Caco-2 (cell line): ENCODE measurements at regions not wholly inside any gene's neighbourhood (a gene's known extent, or its start where the extent isn't known, plus 50 kb on each side); places are given as distances from the start of the nearest gene placed in this dataset.

ENCODE experiments used
- BruUV-seq: library from RNA; stranded (reverse); fragments of 400-500 nt; replicated peaks from 2 replicates; lab custom pipeline; 2021; lab: Mats Ljungman, UMichigan
- CTCF ChIA-PET: fragments of 300-600 bp; sonication (Branson Sonifier 250); formaldehyde crosslinking; loops from one replicate; lab custom pipeline; 2022; ENCODE audit warnings: antibody characterized with exemption; lab: Charles Lee
- POLR2A ChIA-PET: fragments of 300-600 bp; sonication (Branson Sonifier 250); formaldehyde crosslinking; loops from one replicate; lab custom pipeline; 2022; ENCODE audit warnings: antibody characterized with exemption; lab: Charles Lee
- DNase-seq, 2 experiments: peaks; one replicate each; pipeline versions ENCODE4 v3.0.0 to v3.0.0-alpha.2; 2020 to 2022
- H3K27me3 ChIP-seq: replicated peaks from 2 replicates; pipeline ENCODE4 v1.6.0; 2011; ENCODE audit warnings: low read length; ENCODE audit not compliant: control insufficient read depth, insufficient read depth
- H3K36me3 ChIP-seq: 2 replicates; pipeline ENCODE4 v1.5.1; 2011; ENCODE audit warnings: low read length; ENCODE audit not compliant: control insufficient read depth, insufficient read depth
- H3K4me1 ChIP-seq: fragments of 250-450 bp; sonication (Bioruptor Pico); 2 replicates; pipeline ENCODE4 v1.5.1; 2020; ENCODE audit warnings: mild to moderate bottlenecking
- H3K4me3 ChIP-seq: 2 replicates; pipeline ENCODE4 v1.5.1; 2011; ENCODE audit warnings: low read depth, mild to moderate bottlenecking, control low read depth, low read length
- H3K9me3 ChIP-seq: fragments of 250-450 bp; sonication (Bioruptor Pico); 2 replicates; pipeline ENCODE4 v1.5.1; 2020; ENCODE audit warnings: mild to moderate bottlenecking, moderate library complexity
- H3K27ac Mint-ChIP-seq: one replicate; pipeline ENCODE4 v1.8.0; 2022; ENCODE audit warnings: mixed read lengths; ENCODE audit not compliant: unreplicated experiment
- H3K27me3 Mint-ChIP-seq: one replicate; pipeline ENCODE4 v1.8.0; 2022; ENCODE audit warnings: mixed read lengths; ENCODE audit not compliant: insufficient read depth, unreplicated experiment
- H3K36me3 Mint-ChIP-seq: one replicate; pipeline ENCODE4 v1.8.0; 2022; ENCODE audit warnings: mild to moderate bottlenecking, mixed read lengths; ENCODE audit not compliant: insufficient read depth, unreplicated experiment
- H3K4me1 Mint-ChIP-seq: one replicate; pipeline ENCODE4 v1.8.0; 2022; ENCODE audit warnings: low read depth, mixed read lengths; ENCODE audit not compliant: unreplicated experiment
- H3K4me3 Mint-ChIP-seq: one replicate; pipeline ENCODE4 v1.8.0; 2022; ENCODE audit warnings: mild to moderate bottlenecking, moderate library complexity, mixed read lengths; ENCODE audit not compliant: unreplicated experiment
- H3K9me3 Mint-ChIP-seq: one replicate; pipeline ENCODE4 v1.8.0; 2022; ENCODE audit warnings: mixed read lengths; ENCODE audit not compliant: unreplicated experiment
- intact Hi-C: fragments of 100-400 bp; cut with micrococcal nuclease; formaldehyde crosslinking; loops from one replicate; pipeline ENCODE4 v1.10.0; 2022; ENCODE audit not compliant: unreplicated experiment
- TF ChIP-seq, protein P1 (sequence below), 2 experiments: fragments of 200-600 bp in 1 of 2; IDR thresholded peaks; 1 replicate in 1 of 2; 2 replicates in 1 of 2; pipeline versions ENCODE4 v1.5.1 to v1.8.0; 2011 to 2022; ENCODE audit warnings: antibody characterized with exemption in 1 of 2, control low read depth in 1 of 2, inconsistent platforms in 1 of 2, low read depth in 1 of 2, low read length in 1 of 2, mild to moderate bottlenecking in 1 of 2, moderate library complexity in 1 of 2; ENCODE audit not compliant: insufficient read depth in 1 of 2, severe bottlenecking in 1 of 2, unreplicated experiment in 1 of 2

DNA sequence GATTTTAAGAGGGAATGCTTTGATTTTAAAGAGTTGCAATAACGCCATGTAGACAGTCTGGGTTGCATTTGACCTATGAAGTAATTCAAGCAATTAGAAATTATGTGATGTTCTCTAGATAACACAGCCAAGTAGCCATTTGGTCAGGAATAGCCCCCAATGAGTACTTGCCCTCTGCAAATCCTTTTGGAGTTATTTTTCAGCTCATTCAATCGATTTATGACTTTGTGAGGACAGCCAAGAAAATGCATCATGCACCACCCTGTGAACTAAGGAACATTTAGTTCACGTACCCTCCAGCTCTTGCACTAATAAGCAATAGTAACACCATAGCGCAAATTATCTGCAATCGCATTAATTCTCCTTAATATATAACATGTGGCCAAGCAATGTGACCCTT lies 552.6 kb upstream of the INTU start:
- TF ChIP-seq, protein P1, sequence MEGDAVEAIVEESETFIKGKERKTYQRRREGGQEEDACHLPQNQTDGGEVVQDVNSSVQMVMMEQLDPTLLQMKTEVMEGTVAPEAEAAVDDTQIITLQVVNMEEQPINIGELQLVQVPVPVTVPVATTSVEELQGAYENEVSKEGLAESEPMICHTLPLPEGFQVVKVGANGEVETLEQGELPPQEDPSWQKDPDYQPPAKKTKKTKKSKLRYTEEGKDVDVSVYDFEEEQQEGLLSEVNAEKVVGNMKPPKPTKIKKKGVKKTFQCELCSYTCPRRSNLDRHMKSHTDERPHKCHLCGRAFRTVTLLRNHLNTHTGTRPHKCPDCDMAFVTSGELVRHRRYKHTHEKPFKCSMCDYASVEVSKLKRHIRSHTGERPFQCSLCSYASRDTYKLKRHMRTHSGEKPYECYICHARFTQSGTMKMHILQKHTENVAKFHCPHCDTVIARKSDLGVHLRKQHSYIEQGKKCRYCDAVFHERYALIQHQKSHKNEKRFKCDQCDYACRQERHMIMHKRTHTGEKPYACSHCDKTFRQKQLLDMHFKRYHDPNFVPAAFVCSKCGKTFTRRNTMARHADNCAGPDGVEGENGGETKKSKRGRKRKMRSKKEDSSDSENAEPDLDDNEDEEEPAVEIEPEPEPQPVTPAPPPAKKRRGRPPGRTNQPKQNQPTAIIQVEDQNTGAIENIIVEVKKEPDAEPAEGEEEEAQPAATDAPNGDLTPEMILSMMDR (IDR thresholded peaks at IDR 0.05; ENCODE audit: insufficient read depth in 1 of 2, low read depth in 1 of 2, low read length in 1 of 2, severe bottlenecking in 1 of 2, unreplicated experiment in 1 of 2) = no peak
- H3K4me3 ChIP-seq = no peak overlapping the region
- intact Hi-C loops = no loop called here

DNA sequence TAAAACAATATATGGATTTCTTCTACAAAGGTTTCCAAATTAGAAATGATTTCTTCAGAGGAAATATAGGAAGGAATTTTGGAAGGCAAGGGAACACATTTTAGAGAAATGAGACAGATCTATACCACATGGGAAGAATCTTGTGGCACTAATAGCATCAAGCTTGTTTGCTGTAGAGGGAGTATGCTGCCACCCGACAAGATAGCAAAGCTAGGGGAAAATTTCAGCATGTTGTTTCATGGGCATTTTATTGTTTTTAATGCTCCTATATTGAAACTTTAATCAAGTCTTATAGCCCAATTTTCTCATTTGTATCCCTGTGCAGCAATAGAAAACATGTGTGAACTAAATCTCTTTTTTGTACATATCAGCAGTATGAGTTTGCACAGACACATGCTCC lies 551.7 kb upstream of the INTU start:
- no peak for DNase-seq
- Histone ChIP-seq H3K4me1 (no peaks in the 10 kb centered on the region), H3K27me3 (no peaks in the 10 kb centered on the region), H3K9me3 (no peaks in the 10 kb centered on the region), H3K36me3 (no peaks in the 10 kb centered on the region), H3K4me3 (no peak overlapping the region)
- TF ChIP-seq, protein P1 (IDR thresholded peaks at IDR 0.05; ENCODE audit: insufficient read depth in 1 of 2, low read depth in 1 of 2, low read length in 1 of 2, severe bottlenecking in 1 of 2, unreplicated experiment in 1 of 2) = no peak
- H3K4me1 Mint-ChIP-seq = no peaks in the 10 kb centered on the region
- POLR2A ChIA-PET = no interaction called here
- H3K4me3 Mint-ChIP-seq = no peak overlapping the region
- intact Hi-C loops = no loop called here
- H3K27ac Mint-ChIP-seq = no peak overlapping the region
- H3K36me3 Mint-ChIP-seq = no peaks in the 10 kb centered on the region
- H3K9me3 Mint-ChIP-seq = peaks cover 6% of the 10 kb centered on the region
- no TSS peak for BruUV-seq
- CTCF ChIA-PET = no interaction called here
- no peaks in the 10 kb centered on the region for H3K27me3 Mint-ChIP-seq

More for the DNA sequence above, 552.6 kb upstream of the INTU start:
- Mint-ChIP-seq H3K4me1 (no peaks in the 10 kb centered on the region), H3K9me3 (no peaks in the 10 kb centered on the region), H3K27ac (no peak overlapping the region), H3K36me3 (no peaks in the 10 kb centered on the region), H3K4me3 (no peak overlapping the region), H3K27me3 (no peaks in the 10 kb centered on the region)
- ChIA-PET CTCF (no interaction called here), POLR2A (no interaction called here)
- no peaks in the 10 kb centered on the region for H3K9me3 ChIP-seq
- H3K27me3 ChIP-seq = no peaks in the 10 kb centered on the region
- no peaks in the 10 kb centered on the region for H3K36me3 ChIP-seq
- DNase-seq = no peak
- H3K4me1 ChIP-seq = no peaks in the 10 kb centered on the region
- no TSS peak for BruUV-seq

DNA sequence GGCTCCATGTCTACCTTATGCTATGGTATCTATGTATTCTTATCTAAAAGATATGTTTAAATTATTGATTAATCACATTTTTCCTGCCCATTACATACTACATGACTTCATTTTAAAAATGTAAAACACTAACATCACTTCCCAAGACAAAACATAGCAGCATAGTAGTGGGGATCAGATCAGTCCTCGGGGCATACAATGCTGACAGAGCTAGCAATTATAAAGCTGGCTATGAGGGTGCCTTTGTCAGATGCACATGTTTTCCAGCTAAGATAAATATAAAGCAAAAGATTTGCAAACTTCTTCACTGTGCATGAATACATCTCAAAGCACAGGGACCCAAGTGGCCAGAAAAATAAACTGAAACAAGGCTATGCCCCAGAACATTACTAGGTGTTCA lies 549.8 kb upstream of the INTU start:
- intact Hi-C loops = no loop called here
- Histone ChIP-seq H3K9me3 (no peaks in the 10 kb centered on the region), H3K4me1 (no peaks in the 10 kb centered on the region), H3K27me3 (no peaks in the 10 kb centered on the region), H3K36me3 (no peaks in the 10 kb centered on the region), H3K4me3 (no peak overlapping the region)
- no peak overlapping the region for H3K27ac Mint-ChIP-seq
- no TSS peak for BruUV-seq
- no peaks in the 10 kb centered on the region for H3K27me3 Mint-ChIP-seq
- ChIA-PET CTCF (no interaction called here), POLR2A (no interaction called here)
- H3K4me3 Mint-ChIP-seq = no peak overlapping the region
- peaks cover 9% of the 10 kb centered on the region for H3K9me3 Mint-ChIP-seq
- DNase-seq = no peak
- TF ChIP-seq, protein P1 (IDR thresholded peaks at IDR 0.05; ENCODE audit: insufficient read depth in 1 of 2, low read depth in 1 of 2, low read length in 1 of 2, severe bottlenecking in 1 of 2, unreplicated experiment in 1 of 2) = no peak
- H3K4me1 Mint-ChIP-seq = no peaks in the 10 kb centered on the region
- no peaks in the 10 kb centered on the region for H3K36me3 Mint-ChIP-seq
